ENCODE measurements at regions not wholly inside any gene's neighbourhood (a gene's known extent, or its start where the extent isn't known, plus 50 kb on each side); places are given as distances from the start of the nearest gene placed in this dataset.
"Not testable (repeated sequence)": the region's sequence is repeated elsewhere in the genome, so short reads cannot be mapped to it uniquely, and the experiment has no call there.

GRCh38 chr6:26231006-26231587 lies 133.9 kb upstream of the BTN3A2 start:
- Histone ChIP-seq H3K36me3 (ENCODE audit: insufficient read depth, low read length) (no peaks in the 10 kb centered on the region), H2AFZ (ENCODE audit: low read depth, low read length) (no peak overlapping the region), H3K4me3 (ENCODE audit: low read length) (no peak overlapping the region), H3K4me1 (ENCODE audit: insufficient read depth, low read length) (peaks cover 10% of the 10 kb centered on the region), H3K9me3 (ENCODE audit: low read length) (no peaks in the 10 kb centered on the region), H3K27me3 (ENCODE audit: insufficient read depth, low read length) (no peaks in the 10 kb centered on the region)

DNA sequence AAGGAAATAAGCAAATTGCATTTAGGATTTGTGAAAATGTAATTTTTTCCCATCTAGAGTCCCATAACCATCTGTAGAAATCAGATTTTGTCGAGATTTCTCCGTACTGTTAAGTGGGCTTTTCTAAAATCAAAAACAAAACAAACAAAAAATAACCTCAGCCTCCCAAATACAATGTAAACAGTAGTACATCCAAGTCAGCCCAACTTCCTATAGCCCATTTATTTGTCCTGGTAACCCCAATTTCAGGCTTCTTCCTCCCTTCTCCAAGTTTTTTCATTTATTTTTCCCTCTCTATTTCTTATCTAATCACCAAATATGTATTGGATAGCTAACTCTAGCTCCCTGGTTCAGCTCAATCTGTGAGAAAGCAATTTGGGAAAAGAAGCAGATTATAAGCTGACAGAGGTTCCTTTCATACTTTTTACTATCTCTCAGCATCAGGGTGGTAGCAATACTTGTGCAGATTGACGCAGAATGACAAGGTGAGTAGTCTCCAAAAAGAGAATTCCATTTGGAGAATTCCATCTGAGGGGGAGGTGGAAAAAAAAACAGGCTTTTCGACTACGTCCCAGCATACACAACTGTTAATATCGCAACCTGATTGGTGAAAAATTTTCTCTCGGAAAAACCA lies 132.6 kb upstream of the BTN3A2 start:
- Histone ChIP-seq H3K4me3 (ENCODE audit: low read length) (no peak overlapping the region), H3K36me3 (ENCODE audit: insufficient read depth, low read length) (no peaks in the 10 kb centered on the region), H2AFZ (ENCODE audit: low read depth, low read length) (no peak overlapping the region), H3K27me3 (ENCODE audit: insufficient read depth, low read length) (no peaks in the 10 kb centered on the region), H3K4me1 (ENCODE audit: insufficient read depth, low read length) (peaks cover 6% of the 10 kb centered on the region), H3K9me3 (ENCODE audit: low read length) (no peaks in the 10 kb centered on the region)

DNA sequence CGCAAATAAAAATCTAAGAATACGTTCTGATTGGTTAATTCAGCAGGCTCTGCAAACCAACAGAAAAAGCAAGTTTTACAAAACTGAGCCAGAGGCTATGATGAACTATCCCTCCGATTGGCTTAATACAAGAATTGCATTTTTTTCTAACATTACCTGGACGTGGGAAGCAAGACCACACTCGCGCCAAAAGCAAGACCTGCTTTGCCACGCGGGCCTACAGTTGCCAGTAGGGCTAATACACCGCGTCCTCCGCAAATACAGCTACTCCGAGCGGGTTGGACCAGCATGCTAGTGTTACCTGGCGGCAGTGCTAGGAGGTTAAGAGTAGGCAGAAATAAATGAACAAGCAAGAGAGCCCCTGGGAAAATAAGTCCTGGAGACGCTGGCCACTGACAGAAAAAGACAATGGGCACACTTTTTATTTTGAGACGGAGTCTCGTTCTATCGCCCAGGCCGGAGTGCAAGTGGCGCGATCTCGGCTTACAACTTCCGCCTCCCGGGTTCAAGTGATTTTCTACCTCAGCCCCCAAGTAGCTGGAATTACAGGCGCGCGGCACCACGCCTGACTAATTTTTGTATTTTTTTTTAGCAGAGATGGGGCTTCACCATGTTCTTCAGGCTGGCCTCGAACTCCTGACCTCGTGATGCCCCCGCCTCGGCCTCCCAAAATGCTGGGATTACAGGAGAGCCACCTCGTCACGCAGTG lies 131.9 kb upstream of the BTN3A2 start:
- Histone ChIP-seq H3K36me3 (ENCODE audit: insufficient read depth, low read length) (no peaks in the 10 kb centered on the region), H3K27me3 (ENCODE audit: insufficient read depth, low read length) (no peaks in the 10 kb centered on the region), H3K4me1 (ENCODE audit: insufficient read depth, low read length) (peaks cover 6% of the 10 kb centered on the region), H2AFZ (ENCODE audit: low read depth, low read length) (peak overlapping the region; percentile 95), H3K9me3 (ENCODE audit: low read length) (no peaks in the 10 kb centered on the region), H3K4me3 (ENCODE audit: low read length) (peak overlapping the region; percentile 50)

DNA sequence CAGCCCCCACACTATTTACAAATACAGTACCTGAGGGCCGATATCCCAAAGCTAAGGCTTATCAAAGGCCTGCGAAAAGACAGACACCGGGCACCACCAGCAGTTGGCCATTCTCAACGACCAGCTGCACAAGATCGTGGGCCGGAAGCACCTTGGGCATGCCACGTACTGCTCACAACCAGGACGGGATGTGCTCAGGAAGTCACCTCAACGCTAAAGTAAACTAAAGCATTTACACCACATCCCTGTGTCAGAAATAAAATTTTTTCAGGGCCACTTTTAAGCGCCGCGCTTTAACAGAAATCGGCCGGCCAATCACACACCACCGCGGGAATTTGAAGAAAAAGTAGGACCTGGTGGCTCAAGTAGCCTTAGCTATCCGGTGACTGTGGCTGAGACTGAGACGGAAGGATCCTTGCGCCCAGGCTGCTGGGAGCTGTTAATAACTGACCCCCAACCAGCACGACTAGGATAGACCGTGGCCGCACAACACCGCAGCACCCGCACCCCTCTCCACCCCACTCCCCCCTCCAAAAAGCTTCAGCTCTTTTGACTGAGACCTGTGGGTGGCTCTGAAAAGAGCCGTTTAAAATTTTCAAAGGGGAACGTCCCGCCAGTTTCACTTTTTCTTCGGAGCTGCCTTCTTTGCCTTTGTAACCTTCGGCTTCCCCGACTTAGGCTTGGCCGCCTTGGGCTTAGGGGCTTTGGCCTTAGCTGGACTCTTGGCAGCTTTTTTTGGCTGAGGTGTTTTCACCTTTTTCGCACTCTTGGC lies 131.2 kb upstream of the BTN3A2 start:
- Histone ChIP-seq H3K36me3 (ENCODE audit: insufficient read depth, low read length) (no peaks in the 10 kb centered on the region), H2AFZ (ENCODE audit: low read depth, low read length) (peak overlapping the region; percentile 95), H3K4me3 (ENCODE audit: low read length) (peak overlapping the region; percentile 50), H3K27me3 (ENCODE audit: insufficient read depth, low read length) (no peaks in the 10 kb centered on the region), H3K9me3 (ENCODE audit: low read length) (no peaks in the 10 kb centered on the region), H3K4me1 (ENCODE audit: insufficient read depth, low read length) (peaks cover 6% of the 10 kb centered on the region)

DNA sequence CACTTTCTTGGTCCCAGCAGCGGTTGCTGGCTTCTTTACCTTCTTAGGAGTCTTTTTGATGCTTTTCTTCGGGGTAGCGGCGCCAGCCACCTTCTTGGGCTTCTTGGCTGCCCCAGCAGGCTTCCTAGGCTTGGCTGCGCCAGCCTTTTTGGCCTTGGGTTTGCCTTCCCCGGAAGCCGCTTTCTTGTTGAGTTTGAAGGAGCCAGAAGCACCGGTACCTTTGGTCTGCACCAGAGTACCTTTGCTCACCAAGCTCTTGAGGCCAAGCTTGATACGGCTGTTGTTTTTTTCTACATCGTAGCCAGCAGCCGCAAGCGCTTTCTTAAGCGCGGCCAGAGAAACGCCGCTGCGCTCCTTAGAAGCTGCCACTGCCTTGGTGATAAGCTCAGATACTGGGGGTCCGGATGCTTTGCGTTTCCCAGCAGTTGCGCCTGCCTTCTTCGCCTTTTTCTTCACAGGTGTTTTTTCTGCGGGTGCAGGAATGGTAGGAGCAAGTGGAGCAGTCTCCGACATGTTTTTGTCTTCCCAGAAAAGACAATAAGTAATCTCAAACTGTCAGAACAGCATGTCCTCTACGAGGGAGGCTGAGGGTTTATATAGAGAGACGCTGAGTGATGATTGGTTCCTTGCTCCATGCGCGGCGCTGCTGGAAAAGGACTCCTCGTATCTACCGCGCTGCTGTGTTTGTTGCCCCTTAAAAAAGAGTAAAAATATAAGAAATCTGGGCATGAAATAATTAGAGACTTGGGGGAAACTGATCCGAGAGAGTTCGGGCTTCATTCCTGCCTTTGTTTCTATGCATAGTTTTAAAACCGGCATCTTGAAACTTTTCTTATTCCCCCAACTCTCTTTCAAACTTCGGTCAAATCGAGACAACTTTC lies 130.3 kb upstream of the BTN3A2 start:
- Histone ChIP-seq H3K36me3 (ENCODE audit: insufficient read depth, low read length) (no peaks in the 10 kb centered on the region), H2AFZ (ENCODE audit: low read depth, low read length) (peak overlapping the region; percentile 95), H3K9me3 (ENCODE audit: low read length) (no peaks in the 10 kb centered on the region), H3K27me3 (ENCODE audit: insufficient read depth, low read length) (no peaks in the 10 kb centered on the region), H3K4me1 (ENCODE audit: insufficient read depth, low read length) (peaks cover 6% of the 10 kb centered on the region), H3K4me3 (ENCODE audit: low read length) (peak overlapping the region; percentile 50)

DNA sequence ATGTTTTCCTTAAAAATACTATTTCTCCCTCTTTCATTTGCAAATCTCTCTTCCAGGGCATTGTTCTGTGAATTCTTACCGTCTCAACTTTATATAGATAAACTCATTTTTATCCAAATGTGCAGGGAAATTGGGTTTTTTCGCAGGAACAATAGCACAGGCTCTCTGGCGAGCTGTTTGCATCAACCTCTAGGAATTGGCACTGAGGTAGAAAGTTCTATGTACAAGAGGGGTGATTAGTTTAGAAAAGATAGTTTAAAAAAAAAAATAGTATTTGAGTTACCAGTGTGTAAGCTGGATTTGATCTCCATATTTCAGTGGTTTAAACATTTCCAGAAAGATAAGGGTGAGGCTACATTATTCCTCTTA lies 129.7 kb upstream of the BTN3A2 start:
- H3K27me3 ChIP-seq (ENCODE audit: insufficient read depth, low read length) = no peaks in the 10 kb centered on the region
- H2AFZ ChIP-seq (ENCODE audit: low read depth, low read length) = peak overlapping the region; percentile 95
- H3K4me3 ChIP-seq (ENCODE audit: low read length) = peak overlapping the region; percentile 50
- no peaks in the 10 kb centered on the region for H3K36me3 ChIP-seq (ENCODE audit: insufficient read depth, low read length)
- no peaks in the 10 kb centered on the region for H3K9me3 ChIP-seq (ENCODE audit: low read length)
- peaks cover 6% of the 10 kb centered on the region for H3K4me1 ChIP-seq (ENCODE audit: insufficient read depth, low read length)

- H3K4me3 ChIP-seq (ENCODE audit: low read length); H3K9me3 ChIP-seq (ENCODE audit: low read length); H3K36me3 ChIP-seq (ENCODE audit: insufficient read depth, low read length); H2AFZ ChIP-seq (ENCODE audit: low read depth, low read length); H3K27me3 ChIP-seq (ENCODE audit: insufficient read depth, low read length); H3K4me1 ChIP-seq (ENCODE audit: insufficient read depth, low read length): not testable (repeated sequence)
Observed at GRCh38 chr6:26239415-26239814, 125.6 kb upstream of the BTN3A2 start.

DNA sequence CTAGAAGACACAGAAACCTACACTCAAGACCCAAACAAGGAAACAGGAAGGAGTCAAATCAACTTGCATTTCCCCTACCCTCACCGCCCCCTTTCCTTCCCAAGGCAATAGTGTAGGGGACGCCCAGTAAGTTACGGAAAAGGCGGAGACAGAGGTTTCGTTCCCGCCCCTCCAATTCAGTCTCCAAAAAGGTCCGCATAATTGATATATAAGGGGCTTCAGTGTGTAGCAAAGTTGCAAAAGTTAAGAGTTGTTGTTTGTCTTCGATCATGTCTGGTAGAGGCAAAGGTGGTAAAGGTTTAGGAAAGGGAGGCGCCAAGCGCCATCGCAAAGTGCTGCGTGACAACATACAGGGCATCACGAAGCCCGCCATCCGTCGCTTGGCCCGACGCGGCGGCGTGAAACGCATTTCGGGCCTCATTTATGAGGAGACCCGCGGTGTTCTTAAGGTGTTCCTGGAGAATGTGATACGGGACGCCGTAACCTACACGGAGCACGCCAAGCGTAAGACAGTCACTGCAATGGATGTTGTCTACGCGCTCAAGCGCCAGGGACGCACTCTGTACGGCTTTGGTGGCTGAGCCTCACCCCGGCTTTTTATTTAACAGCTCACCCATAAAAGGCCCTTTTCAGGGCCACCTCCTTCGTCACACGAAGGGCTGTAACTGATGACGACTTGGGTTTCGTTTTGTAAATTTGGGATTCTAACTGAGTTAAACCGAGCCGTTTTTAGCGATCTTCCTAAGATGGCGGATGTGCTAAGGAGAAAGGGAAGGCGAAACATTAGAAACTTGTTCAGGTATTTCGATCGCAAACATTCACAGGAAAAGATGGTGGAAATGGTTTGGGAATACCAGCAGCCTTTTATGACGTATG lies 124.6 kb upstream of the BTN3A2 start:
- Histone ChIP-seq H3K4me3 (ENCODE audit: low read length) (no peak overlapping the region), H3K9me3 (ENCODE audit: low read length) (no peaks in the 10 kb centered on the region), H3K36me3 (ENCODE audit: insufficient read depth, low read length) (no peaks in the 10 kb centered on the region), H2AFZ (ENCODE audit: low read depth, low read length) (no peak overlapping the region), H3K27me3 (ENCODE audit: insufficient read depth, low read length) (no peaks in the 10 kb centered on the region), H3K4me1 (ENCODE audit: insufficient read depth, low read length) (no peaks in the 10 kb centered on the region)

- Histone ChIP-seq H2AFZ (ENCODE audit: low read depth, low read length) (no peak overlapping the region), H3K9me3 (ENCODE audit: low read length) (no peaks in the 10 kb centered on the region), H3K4me1 (ENCODE audit: insufficient read depth, low read length) (no peaks in the 10 kb centered on the region), H3K36me3 (ENCODE audit: insufficient read depth, low read length) (no peaks in the 10 kb centered on the region), H3K27me3 (ENCODE audit: insufficient read depth, low read length) (no peaks in the 10 kb centered on the region), H3K4me3 (ENCODE audit: low read length) (no peak overlapping the region)
Observed at GRCh38 chr6:26241033-26241895, 123.7 kb upstream of the BTN3A2 start.

- H3K4me3 ChIP-seq (ENCODE audit: low read length) = no peak overlapping the region
- peaks cover 2% of the 10 kb centered on the region for H3K9me3 ChIP-seq (ENCODE audit: low read length)
- H2AFZ ChIP-seq (ENCODE audit: low read depth, low read length) = no peak overlapping the region
Observed at GRCh38 chr6:26243132-26243531, 121.9 kb upstream of the BTN3A2 start.

DNA sequence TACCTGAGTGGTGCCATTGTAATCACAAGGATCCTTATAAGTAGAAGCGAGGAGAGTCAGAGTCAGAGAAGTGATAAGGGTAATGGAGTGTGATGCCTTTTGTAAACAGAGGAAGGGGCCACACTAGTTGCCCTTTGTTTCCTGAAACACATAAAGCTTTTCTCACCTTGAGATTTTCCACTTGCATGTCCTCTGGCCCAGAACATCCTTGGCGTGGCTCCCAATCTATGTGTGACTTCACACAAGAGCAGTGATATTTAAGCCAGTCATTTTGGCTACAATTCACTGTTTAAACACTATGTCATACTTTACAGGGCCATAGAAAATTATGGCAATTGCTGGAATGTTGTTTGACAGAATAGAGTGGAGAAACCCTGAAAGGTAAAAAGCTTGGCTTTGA lies 121.2 kb upstream of the BTN3A2 start:
- H3K36me3 ChIP-seq (ENCODE audit: insufficient read depth, low read length) = no peaks in the 10 kb centered on the region
- no peak overlapping the region for H3K4me3 ChIP-seq (ENCODE audit: low read length)
- peaks cover 2% of the 10 kb centered on the region for H3K9me3 ChIP-seq (ENCODE audit: low read length)
- no peak overlapping the region for H2AFZ ChIP-seq (ENCODE audit: low read depth, low read length)
- no peaks in the 10 kb centered on the region for H3K27me3 ChIP-seq (ENCODE audit: insufficient read depth, low read length)
- no peaks in the 10 kb centered on the region for H3K4me1 ChIP-seq (ENCODE audit: insufficient read depth, low read length)

More at GRCh38 chr6:26243132-26243531, 121.9 kb upstream of the BTN3A2 start:
- no peaks in the 10 kb centered on the region for H3K4me1 ChIP-seq (ENCODE audit: insufficient read depth, low read length)
- H3K27me3 ChIP-seq (ENCODE audit: insufficient read depth, low read length) = no peaks in the 10 kb centered on the region
- no peaks in the 10 kb centered on the region for H3K36me3 ChIP-seq (ENCODE audit: insufficient read depth, low read length)

All from neuron (in vitro differentiated cells).